SU-DHL-6 (cell line): ENCODE measurements at regions not wholly inside any gene's neighbourhood (a gene's known extent, or its start where the extent isn't known, plus 50 kb on each side); places are given as distances from the start of the nearest gene placed in this dataset.

Experiments
- H2AFZ ChIP-seq: fragments of 200-600 bp; sonication (generic); 2 replicates; pipeline ENCODE4 v1.6.1; 2014; ENCODE audit warnings: low read depth, mild to moderate bottlenecking, moderate library complexity, mixed read lengths, antibody characterized with exemption, low read length; ENCODE audit not compliant: severe bottlenecking
- H3F3A ChIP-seq: fragments of 200-600 bp; shearing (Covaris generic); 2 replicates; pipeline ENCODE4 v1.6.0; 2016; ENCODE audit warnings: antibody characterized with exemption, mild to moderate bottlenecking; ENCODE audit not compliant: insufficient read depth
- H3K27ac ChIP-seq: fragments of 200-600 bp; sonication (generic); 2 replicates; pipeline ENCODE4 v1.5.1; 2016; ENCODE audit warnings: low read depth, mild to moderate bottlenecking, low read length, moderate library complexity, mixed read lengths
- H3K27me3 ChIP-seq: fragments of 200-600 bp; sonication (generic), shearing (Covaris generic); 2 replicates; pipeline ENCODE4 v1.6.0; 2014; ENCODE audit warnings: mild to moderate bottlenecking, low read length
- H3K36me3 ChIP-seq: fragments of 200-600 bp; sonication (generic); 2 replicates; pipeline ENCODE4 v1.6.1; 2014; ENCODE audit warnings: mild to moderate bottlenecking, low read length, mixed read lengths
- H3K4me2 ChIP-seq: fragments of 300-600, 200-600 bp; shearing (Covaris generic), sonication (generic); 2 replicates; pipeline ENCODE4 v1.6.0; 2014; ENCODE audit warnings: low read length, low read depth, mild to moderate bottlenecking; ENCODE audit not compliant: poor library complexity, severe bottlenecking
- H3K4me3 ChIP-seq: fragments of 200-600 bp; sonication (generic); 2 replicates; pipeline ENCODE4 v1.5.1; 2014; ENCODE audit warnings: antibody characterized with exemption, low read length, mild to moderate bottlenecking, mixed read lengths; ENCODE audit not compliant: insufficient read depth, poor library complexity, severe bottlenecking
- H3K79me2 ChIP-seq: fragments of 200-600 bp; sonication (generic); 2 replicates; pipeline ENCODE4 v1.6.1; 2014; ENCODE audit warnings: mild to moderate bottlenecking, low read length, moderate library complexity; ENCODE audit not compliant: insufficient read depth
- H3K9ac ChIP-seq: fragments of 200-600 bp; sonication (generic); 2 replicates; pipeline ENCODE4 v1.7.0; 2014; ENCODE audit warnings: mild to moderate bottlenecking, low read length
- H3K9me2 ChIP-seq: fragments of 200-600 bp; sonication (generic); replicated peaks from 2 replicates; pipeline ENCODE4 v1.6.1; 2014; ENCODE audit warnings: low read length; ENCODE audit not compliant: insufficient read depth
- H3K9me3 ChIP-seq: fragments of 200-600 bp; sonication (generic); 2 replicates; pipeline ENCODE4 v1.6.1; 2014; ENCODE audit warnings: low read length, mixed read lengths; ENCODE audit not compliant: insufficient read depth
- H4K20me1 ChIP-seq: fragments of 200-600 bp; sonication (generic); 2 replicates; pipeline ENCODE4 v1.6.1; 2014; ENCODE audit warnings: low read depth, mild to moderate bottlenecking, antibody characterized with exemption, low read length, moderate library complexity, mixed read lengths
- EZH2phosphoT487 ChIP-seq: fragments of 200-600 bp; sonication (generic), shearing (Covaris generic); conservative IDR thresholded peaks from 2 replicates; pipeline ENCODE4 v1.6.1; 2018; ENCODE audit warnings: mild to moderate bottlenecking, antibody characterized with exemption, low read length, moderate library complexity, mixed read lengths
- TF ChIP-seq, protein P1 (sequence below): fragments of 200-600 bp; sonication (generic); IDR thresholded peaks from one replicate; pipeline ENCODE4 v1.5.1; 2017; ENCODE audit warnings: antibody characterized with exemption, mild to moderate bottlenecking, low read length, moderate library complexity; ENCODE audit not compliant: insufficient read depth, poor library complexity, severe bottlenecking

DNA sequence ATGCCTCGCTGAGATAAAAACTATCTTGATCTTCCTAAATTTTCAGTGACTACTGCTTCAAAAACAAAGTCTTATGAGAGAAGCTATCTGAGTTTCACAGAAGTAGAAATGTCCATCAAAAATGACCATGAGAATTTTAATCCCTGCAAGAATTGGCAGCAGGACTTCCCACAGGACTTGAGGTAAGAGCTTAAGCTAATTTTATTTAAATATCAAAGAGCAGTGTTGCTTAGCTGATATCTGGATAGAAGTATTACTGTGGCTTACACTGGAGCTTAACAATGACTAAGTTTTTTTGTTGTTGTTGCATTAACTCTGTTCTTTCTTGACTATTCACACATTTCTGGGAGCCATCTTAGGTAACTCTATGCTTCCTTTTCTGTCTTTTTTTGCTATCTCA is 60.8 kb upstream of the EPHA3 start:
- no peak overlapping the region for H3K27ac ChIP-seq
- H3K9ac ChIP-seq, result no peak overlapping the region
- no peaks in the 10 kb centered on the region for H4K20me1 ChIP-seq
- H2AFZ ChIP-seq, result no peak overlapping the region
- H3K9me3 ChIP-seq, result no peaks in the 10 kb centered on the region
- TF ChIP-seq, protein P1, sequence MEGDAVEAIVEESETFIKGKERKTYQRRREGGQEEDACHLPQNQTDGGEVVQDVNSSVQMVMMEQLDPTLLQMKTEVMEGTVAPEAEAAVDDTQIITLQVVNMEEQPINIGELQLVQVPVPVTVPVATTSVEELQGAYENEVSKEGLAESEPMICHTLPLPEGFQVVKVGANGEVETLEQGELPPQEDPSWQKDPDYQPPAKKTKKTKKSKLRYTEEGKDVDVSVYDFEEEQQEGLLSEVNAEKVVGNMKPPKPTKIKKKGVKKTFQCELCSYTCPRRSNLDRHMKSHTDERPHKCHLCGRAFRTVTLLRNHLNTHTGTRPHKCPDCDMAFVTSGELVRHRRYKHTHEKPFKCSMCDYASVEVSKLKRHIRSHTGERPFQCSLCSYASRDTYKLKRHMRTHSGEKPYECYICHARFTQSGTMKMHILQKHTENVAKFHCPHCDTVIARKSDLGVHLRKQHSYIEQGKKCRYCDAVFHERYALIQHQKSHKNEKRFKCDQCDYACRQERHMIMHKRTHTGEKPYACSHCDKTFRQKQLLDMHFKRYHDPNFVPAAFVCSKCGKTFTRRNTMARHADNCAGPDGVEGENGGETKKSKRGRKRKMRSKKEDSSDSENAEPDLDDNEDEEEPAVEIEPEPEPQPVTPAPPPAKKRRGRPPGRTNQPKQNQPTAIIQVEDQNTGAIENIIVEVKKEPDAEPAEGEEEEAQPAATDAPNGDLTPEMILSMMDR, result no peak
- TF ChIP-seq EZH2phosphoT487, result no peak
- no peak overlapping the region for H3K4me2 ChIP-seq
- no peaks in the 10 kb centered on the region for H3K9me2 ChIP-seq
- H3K79me2 ChIP-seq, result no peaks in the 10 kb centered on the region
- no peaks in the 10 kb centered on the region for H3K27me3 ChIP-seq
- no peak overlapping the region for H3K4me3 ChIP-seq
- no peaks in the 10 kb centered on the region for H3K36me3 ChIP-seq
- no peaks in the 10 kb centered on the region for H3F3A ChIP-seq

DNA sequence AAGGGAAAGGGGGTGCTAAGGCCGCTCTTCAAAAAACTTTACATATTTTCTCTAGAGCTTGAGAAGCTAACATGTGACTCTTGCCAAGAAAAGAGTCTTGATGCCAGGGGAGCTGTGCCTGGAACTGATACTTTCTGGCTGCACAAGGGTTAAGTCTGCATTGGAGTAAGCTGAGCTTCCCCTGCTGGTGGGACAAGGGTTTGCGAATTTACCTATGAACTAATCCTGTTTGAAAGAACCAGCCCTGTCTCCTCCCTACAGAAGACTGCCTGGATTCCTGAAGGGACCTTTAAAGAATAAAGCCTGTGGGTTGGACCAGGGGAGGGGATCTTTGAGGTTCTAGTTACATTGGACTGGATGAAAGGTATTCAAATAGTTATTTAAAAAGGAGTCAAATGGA is 58.3 kb upstream of the EPHA3 start:
- Histone ChIP-seq H3K4me3 (no peak overlapping the region), H3K4me2 (no peak overlapping the region)
- no peak for TF ChIP-seq EZH2phosphoT487
- TF ChIP-seq, protein P1, result no peak

DNA sequence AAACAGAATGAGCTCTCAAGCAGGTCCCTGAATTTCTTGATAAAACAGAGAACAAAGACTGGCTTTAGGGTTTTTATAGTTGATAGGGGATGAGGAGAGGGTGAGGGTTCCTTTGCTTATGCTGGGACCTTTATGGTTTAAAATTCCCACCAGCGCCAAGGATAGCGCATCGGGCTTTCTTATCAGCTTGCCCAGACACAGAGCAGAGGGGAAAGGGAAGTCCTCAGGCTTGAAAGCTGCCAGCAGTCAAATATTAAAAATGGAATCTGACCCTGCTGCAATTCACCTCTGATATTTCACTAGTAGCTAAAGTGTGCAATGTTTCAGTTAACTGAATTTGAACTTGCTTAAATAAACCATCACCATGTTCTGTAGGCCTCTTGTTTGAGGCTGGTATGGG is 55.0 kb upstream of the EPHA3 start:
- Histone ChIP-seq H3K9ac (no peak overlapping the region), H3K9me3 (no peaks in the 10 kb centered on the region), H4K20me1 (no peaks in the 10 kb centered on the region), H3K4me3 (no peak overlapping the region), H3K36me3 (no peaks in the 10 kb centered on the region), H2AFZ (no peak overlapping the region), H3K27me3 (no peaks in the 10 kb centered on the region), H3F3A (no peaks in the 10 kb centered on the region), H3K79me2 (no peaks in the 10 kb centered on the region), H3K4me2 (no peak overlapping the region), H3K9me2 (no peaks in the 10 kb centered on the region), H3K27ac (no peak overlapping the region)
- TF ChIP-seq, protein P1, result no peak
- TF ChIP-seq EZH2phosphoT487, result no peak

More for the DNA sequence above, 58.3 kb upstream of the EPHA3 start:
- no peaks in the 10 kb centered on the region for H3K79me2 ChIP-seq
- no peak overlapping the region for H2AFZ ChIP-seq
- no peaks in the 10 kb centered on the region for H3F3A ChIP-seq
- no peaks in the 10 kb centered on the region for H4K20me1 ChIP-seq
- H3K9ac ChIP-seq, result no peak overlapping the region
- no peak overlapping the region for H3K27ac ChIP-seq
- no peaks in the 10 kb centered on the region for H3K36me3 ChIP-seq
- H3K9me3 ChIP-seq, result no peaks in the 10 kb centered on the region
- no peaks in the 10 kb centered on the region for H3K9me2 ChIP-seq
- H3K27me3 ChIP-seq, result no peaks in the 10 kb centered on the region
